HCT116 (cell line): ENCODE measurements at regions not wholly inside any gene's neighbourhood (a gene's known extent, or its start where the extent isn't known, plus 50 kb on each side); places are given as distances from the start of the nearest gene placed in this dataset.

Source experiments
- ATAC-seq: fragments of 200-7000 bp; cut with Tn5 transposase; 2 replicates; pipeline ENCODE4 v1.9.1; 2020; ENCODE audit warnings: mild to moderate bottlenecking, moderate library complexity
- BruUV-seq: library from RNA; stranded (reverse); fragments of 400-500 nt; replicated peaks from 2 replicates; lab custom pipeline; 2021; lab: Mats Ljungman, UMichigan
- CTCF ChIA-PET: fragments of 300-600 bp; sonication (Branson Sonifier 250); formaldehyde crosslinking; loops from one replicate; lab custom pipeline; 2021; ENCODE audit warnings: antibody characterized with exemption; lab: Charles Lee
- POLR2A ChIA-PET: fragments of 300-600, 350-600 bp; sonication (Branson Sonifier 250); formaldehyde crosslinking; loops from one replicate; lab custom pipeline; 2021; ENCODE audit warnings: antibody characterized with exemption; lab: Charles Lee
- RAD21 ChIA-PET, 2 experiments: fragments of 300-600 bp; sonication (Branson Sonifier 250); formaldehyde crosslinking; loops; one replicate each; lab custom pipeline; 2023; ENCODE audit warnings: low total read pairs in 2 of 2; ENCODE audit not compliant: uncharacterized antibody in 2 of 2, unreplicated experiment in 2 of 2, low non-redundant PET in 1 of 2; lab: Charles Lee
- DNase-seq: peaks from one replicate; pipeline ENCODE4 v3.0.0-alpha.2; 2010; ENCODE audit warnings: low read depth, low spot score
- H2AFZ ChIP-seq: fragments of 200-600 bp; shearing (Covaris generic), sonication (generic); 2 replicates; pipeline ENCODE4 v1.6.1; 2017; ENCODE audit warnings: low read depth, mixed run types, mixed read lengths, antibody characterized with exemption, low read length; ENCODE audit not compliant: poor library complexity, severe bottlenecking
- H3K27ac ChIP-seq: 2 replicates; pipeline ENCODE4 v1.5.1; 2012; ENCODE audit warnings: low read depth, low read length
- H3K27me3 ChIP-seq: fragments of 200-600 bp; sonication (generic); 2 replicates; pipeline ENCODE4 v1.6.1; 2016; ENCODE audit warnings: mixed run types, low read length, mixed read lengths; ENCODE audit not compliant: insufficient read depth
- H3K36me3 ChIP-seq, 2 experiments: fragments of 200-500 bp in 1 of 2; fragments of 200-600 bp in 1 of 2; sonication (Bioruptor generic) in 1 of 2; sonication (generic) in 1 of 2; 2 replicates each; pipeline versions ENCODE4 v1.5.1 to v1.6.1; 2014 to 2016; ENCODE audit warnings: low read length in 2 of 2, inconsistent platforms in 1 of 2, mixed read lengths in 1 of 2, mixed run types in 1 of 2; ENCODE audit not compliant: insufficient read depth in 2 of 2, control insufficient read depth in 1 of 2
- H3K4me1 ChIP-seq, 2 experiments: fragments of 200-600 bp in 1 of 2; sonication (generic) in 1 of 2; 2 replicates each; pipeline versions ENCODE4 v1.5.1 to v1.6.1; 2012 to 2017; ENCODE audit warnings: low read length in 2 of 2, inconsistent platforms in 1 of 2, mild to moderate bottlenecking in 1 of 2, mixed read lengths in 1 of 2, mixed run types in 1 of 2, moderate library complexity in 1 of 2; ENCODE audit not compliant: insufficient read depth in 2 of 2, control insufficient read depth in 1 of 2
- H3K4me2 ChIP-seq: fragments of 200-600 bp; sonication (generic); 2 replicates; pipeline ENCODE4 v1.6.1; 2017; ENCODE audit warnings: mixed run types, low read length, mixed read lengths
- H3K4me3 ChIP-seq, 2 experiments: fragments of 200-600 bp in 1 of 2; sonication (generic) in 1 of 2; replicated peaks in 1 of 2; 2 replicates each; pipeline ENCODE4 v1.5.1; 2011 to 2016; ENCODE audit warnings: low read length in 2 of 2, control low read depth in 1 of 2, low read depth in 1 of 2, mild to moderate bottlenecking in 1 of 2, mixed read lengths in 1 of 2, mixed run types in 1 of 2
- H3K79me2 ChIP-seq: fragments of 200-600 bp; sonication (generic); 2 replicates; pipeline ENCODE4 v1.6.1; 2017; ENCODE audit warnings: mild to moderate bottlenecking, mixed run types, low read length, moderate library complexity, mixed read lengths; ENCODE audit not compliant: insufficient read depth
- H3K9ac ChIP-seq: fragments of 200-600 bp; sonication (generic); 2 replicates; pipeline ENCODE4 v1.6.1; 2016; ENCODE audit warnings: low read length, mixed read lengths
- H3K9me2 ChIP-seq: fragments of 200-600 bp; sonication (generic), shearing (Covaris generic); 2 replicates; pipeline ENCODE4 v1.6.1; 2017; ENCODE audit warnings: mixed run types, mild to moderate bottlenecking, moderate library complexity; ENCODE audit not compliant: insufficient read depth
- H3K9me3 ChIP-seq, 2 experiments: fragments of 200-500 bp in 1 of 2; fragments of 200-600 bp in 1 of 2; sonication (Bioruptor generic) in 1 of 2; sonication (generic) in 1 of 2; 2 replicates each; pipeline ENCODE4 v1.6.1; 2014 to 2017; ENCODE audit warnings: low read length in 2 of 2, mixed read lengths in 2 of 2, inconsistent platforms in 1 of 2, low read depth in 1 of 2, mild to moderate bottlenecking in 1 of 2, mixed run types in 1 of 2, moderate library complexity in 1 of 2; ENCODE audit not compliant: control insufficient read depth in 1 of 2, insufficient read depth in 1 of 2
- H4K20me1 ChIP-seq: fragments of 200-600 bp; sonication (generic), shearing (Covaris generic); 2 replicates; pipeline ENCODE4 v1.6.1; 2017; ENCODE audit warnings: mixed run types, mild to moderate bottlenecking, moderate library complexity; ENCODE audit not compliant: insufficient read depth
- CBX3 ChIP-seq: IDR thresholded peaks from 2 replicates; pipeline ENCODE4 v1.6.1; 2012; ENCODE audit warnings: low read depth
- CEBPB ChIP-seq: IDR thresholded peaks from 2 replicates; pipeline ENCODE4 v1.6.1; 2012; ENCODE audit warnings: low read depth
- EGR1 ChIP-seq: IDR thresholded peaks from 2 replicates; pipeline ENCODE4 v1.6.1; 2012; ENCODE audit warnings: low read depth
- ELF1 ChIP-seq: IDR thresholded peaks from 2 replicates; pipeline ENCODE4 v1.6.1; 2012; ENCODE audit warnings: low read depth, borderline replicate concordance
- EZH2 ChIP-seq: fragments of 200-600 bp; sonication (generic); IDR thresholded peaks from 2 replicates; pipeline ENCODE4 v1.6.1; 2017; ENCODE audit warnings: antibody characterized with exemption, mixed run types
- EZH2phosphoT487 ChIP-seq: fragments of 200-600 bp; IDR thresholded peaks from 2 replicates; pipeline ENCODE4 v1.6.1; 2018; ENCODE audit warnings: antibody characterized with exemption, borderline replicate concordance
- FOSL1 ChIP-seq: IDR thresholded peaks from 2 replicates; pipeline ENCODE4 v1.6.1; 2012; ENCODE audit warnings: low read depth
- JUND ChIP-seq: IDR thresholded peaks from 2 replicates; pipeline ENCODE4 v1.6.1; 2012
- POLR2A ChIP-seq: IDR thresholded peaks from 2 replicates; pipeline ENCODE4 v1.7.0; 2011; ENCODE audit warnings: borderline replicate concordance; ENCODE audit not compliant: insufficient read depth, insufficient read length; ENCODE audit errors: extremely low read depth
- POLR2AphosphoS5 ChIP-seq: IDR thresholded peaks from 2 replicates; pipeline ENCODE4 v1.6.1; 2011; ENCODE audit warnings: mild to moderate bottlenecking, low read depth, low read length, moderate library complexity
- RAD21 ChIP-seq: IDR thresholded peaks from 2 replicates; pipeline ENCODE4 v1.6.1; 2012; ENCODE audit warnings: low read depth, mild to moderate bottlenecking
- SIN3A ChIP-seq: IDR thresholded peaks from 2 replicates; pipeline ENCODE4 v1.6.1; 2012; ENCODE audit warnings: low read depth
- SP1 ChIP-seq: IDR thresholded peaks from 2 replicates; pipeline ENCODE4 v1.6.1; 2012; ENCODE audit warnings: low read depth
- SRF ChIP-seq: IDR thresholded peaks from 2 replicates; pipeline ENCODE4 v1.6.1; 2012; ENCODE audit warnings: low read depth
- TCF7L2 ChIP-seq: IDR thresholded peaks from 2 replicates; pipeline ENCODE4 v1.7.0; 2011; ENCODE audit warnings: borderline replicate concordance, inconsistent platforms; ENCODE audit not compliant: insufficient read depth, insufficient read length; ENCODE audit errors: extremely low read depth
- YY1 ChIP-seq: IDR thresholded peaks from 2 replicates; pipeline ENCODE4 v1.6.1; 2011; ENCODE audit warnings: low read length, low read depth, moderate library complexity, mild to moderate bottlenecking; ENCODE audit not compliant: insufficient replicate concordance; ENCODE audit errors: extremely low read depth
- ZNF274 ChIP-seq: fragments of 200-500 bp; sonication (Bioruptor generic); IDR thresholded peaks from 2 replicates; pipeline ENCODE4 v1.6.1; 2014; ENCODE audit warnings: mild to moderate bottlenecking, low read depth, low read length, inconsistent platforms
- intact Hi-C: fragments of 100-400 bp; cut with micrococcal nuclease; formaldehyde crosslinking; loops from 2 replicates; pipeline ENCODE4 v1.10.0; 2022
- TF ChIP-seq, protein P1 (sequence below), 3 experiments: fragments of 200-600 bp in 1 of 3; sonication (generic) in 1 of 3; IDR thresholded peaks in 2 of 3; conservative IDR thresholded peaks in 1 of 3; 2 replicates each; pipeline ENCODE4 v1.5.1; 2012 to 2017; ENCODE audit warnings: low read depth in 2 of 3, low read length in 2 of 3, antibody characterized with exemption in 1 of 3, borderline replicate concordance in 1 of 3, control low read depth in 1 of 3, mild to moderate bottlenecking in 1 of 3, mixed read lengths in 1 of 3, mixed run types in 1 of 3, moderate library complexity in 1 of 3; ENCODE audit not compliant: insufficient read depth in 1 of 3
- TF ChIP-seq, protein P2 (sequence below): IDR thresholded peaks from 2 replicates; pipeline ENCODE4 v1.6.1; 2011; ENCODE audit warnings: mild to moderate bottlenecking, low read length, moderate library complexity; ENCODE audit not compliant: insufficient replicate concordance; ENCODE audit errors: extremely low read depth

DNA sequence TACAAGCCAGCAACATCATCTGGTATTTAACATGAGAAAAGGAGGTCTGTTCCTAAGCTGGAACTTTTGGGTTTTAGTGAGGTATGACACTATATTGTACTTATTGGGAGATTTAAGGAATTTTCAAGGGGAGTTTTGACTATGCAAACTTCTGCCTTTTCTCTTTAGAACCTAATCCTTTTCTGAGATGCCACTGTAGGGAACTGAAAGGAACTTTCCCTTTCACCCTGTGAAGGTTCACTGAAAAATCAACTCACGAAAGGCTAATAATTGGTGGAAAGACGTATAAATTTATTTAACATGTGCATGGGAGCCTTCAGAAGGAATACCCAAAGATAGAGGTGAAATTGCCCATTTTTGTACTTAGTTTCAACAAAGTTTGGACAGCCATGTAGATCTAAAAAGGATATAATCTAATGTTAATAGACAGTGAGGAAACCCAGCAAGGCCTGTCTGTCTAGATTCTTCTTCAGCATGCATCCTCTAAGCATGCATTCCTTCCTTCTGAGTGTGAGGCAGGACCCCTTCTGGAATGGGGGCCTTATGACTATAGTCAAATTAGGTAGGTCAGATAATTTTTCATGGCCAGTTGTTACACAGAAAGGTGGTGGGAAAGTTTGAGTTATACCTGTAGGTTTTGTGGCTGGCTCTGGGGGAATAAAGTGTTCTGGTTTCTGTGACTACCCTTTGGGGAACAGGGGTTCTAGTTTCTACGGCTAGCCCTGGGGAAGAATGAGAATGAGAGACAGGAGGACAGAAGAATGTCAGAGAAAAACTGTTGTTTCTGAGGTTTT, 200.3 kb downstream of the C9orf152 start:
- ChIA-PET CTCF (no interaction called here), RAD21 (no interaction called here), POLR2A (no interaction called here)
- H3K27ac ChIP-seq = no peak overlapping the region
- no peak for ATAC-seq
- TF ChIP-seq SRF (no peak), YY1 (no peak), FOSL1 (no peak), TCF7L2 (no peak), SP1 (no peak), JUND (no peak), POLR2AphosphoS5 (no peak), CBX3 (no peak), ELF1 (no peak), RAD21 (no peak), EZH2phosphoT487 (no peak), SIN3A (no peak), EZH2 (no peak), ZNF274 (no peak), CEBPB (no peak), EGR1 (no peak), POLR2A (no peak)
- TF ChIP-seq, protein P1, sequence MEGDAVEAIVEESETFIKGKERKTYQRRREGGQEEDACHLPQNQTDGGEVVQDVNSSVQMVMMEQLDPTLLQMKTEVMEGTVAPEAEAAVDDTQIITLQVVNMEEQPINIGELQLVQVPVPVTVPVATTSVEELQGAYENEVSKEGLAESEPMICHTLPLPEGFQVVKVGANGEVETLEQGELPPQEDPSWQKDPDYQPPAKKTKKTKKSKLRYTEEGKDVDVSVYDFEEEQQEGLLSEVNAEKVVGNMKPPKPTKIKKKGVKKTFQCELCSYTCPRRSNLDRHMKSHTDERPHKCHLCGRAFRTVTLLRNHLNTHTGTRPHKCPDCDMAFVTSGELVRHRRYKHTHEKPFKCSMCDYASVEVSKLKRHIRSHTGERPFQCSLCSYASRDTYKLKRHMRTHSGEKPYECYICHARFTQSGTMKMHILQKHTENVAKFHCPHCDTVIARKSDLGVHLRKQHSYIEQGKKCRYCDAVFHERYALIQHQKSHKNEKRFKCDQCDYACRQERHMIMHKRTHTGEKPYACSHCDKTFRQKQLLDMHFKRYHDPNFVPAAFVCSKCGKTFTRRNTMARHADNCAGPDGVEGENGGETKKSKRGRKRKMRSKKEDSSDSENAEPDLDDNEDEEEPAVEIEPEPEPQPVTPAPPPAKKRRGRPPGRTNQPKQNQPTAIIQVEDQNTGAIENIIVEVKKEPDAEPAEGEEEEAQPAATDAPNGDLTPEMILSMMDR (IDR thresholded peaks at IDR 0.05 in 2 of 3, conservative IDR thresholded peaks at IDR 0.05 in 1 of 3; ENCODE audit: borderline replicate concordance in 1 of 3, insufficient read depth in 1 of 3, low read depth in 2 of 3, low read length in 2 of 3) = no peak
- TF ChIP-seq, protein P2, sequence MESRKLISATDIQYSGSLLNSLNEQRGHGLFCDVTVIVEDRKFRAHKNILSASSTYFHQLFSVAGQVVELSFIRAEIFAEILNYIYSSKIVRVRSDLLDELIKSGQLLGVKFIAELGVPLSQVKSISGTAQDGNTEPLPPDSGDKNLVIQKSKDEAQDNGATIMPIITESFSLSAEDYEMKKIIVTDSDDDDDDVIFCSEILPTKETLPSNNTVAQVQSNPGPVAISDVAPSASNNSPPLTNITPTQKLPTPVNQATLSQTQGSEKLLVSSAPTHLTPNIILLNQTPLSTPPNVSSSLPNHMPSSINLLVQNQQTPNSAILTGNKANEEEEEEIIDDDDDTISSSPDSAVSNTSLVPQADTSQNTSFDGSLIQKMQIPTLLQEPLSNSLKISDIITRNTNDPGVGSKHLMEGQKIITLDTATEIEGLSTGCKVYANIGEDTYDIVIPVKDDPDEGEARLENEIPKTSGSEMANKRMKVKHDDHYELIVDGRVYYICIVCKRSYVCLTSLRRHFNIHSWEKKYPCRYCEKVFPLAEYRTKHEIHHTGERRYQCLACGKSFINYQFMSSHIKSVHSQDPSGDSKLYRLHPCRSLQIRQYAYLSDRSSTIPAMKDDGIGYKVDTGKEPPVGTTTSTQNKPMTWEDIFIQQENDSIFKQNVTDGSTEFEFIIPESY = no peak
- no TSS peak for BruUV-seq
- DNase-seq = no peak
- H4K20me1 ChIP-seq = no peaks in the 10 kb centered on the region
- no peak overlapping the region for H3K9ac ChIP-seq
- H3K9me2 ChIP-seq = no peaks in the 10 kb centered on the region
- no peaks in the 10 kb centered on the region for H3K4me1 ChIP-seq
- no peaks in the 10 kb centered on the region for H3K79me2 ChIP-seq
- H3K4me2 ChIP-seq = no peak overlapping the region
- H3K36me3 ChIP-seq = no peaks in the 10 kb centered on the region
- no peaks in the 10 kb centered on the region for H3K27me3 ChIP-seq
- intact Hi-C loops = no loop called here
- H3K4me3 ChIP-seq = no peak overlapping the region
- no peak overlapping the region for H2AFZ ChIP-seq
- no peaks in the 10 kb centered on the region for H3K9me3 ChIP-seq
